ENCODE measurements at regions not wholly inside any gene's neighbourhood (a gene's known extent, or its start where the extent isn't known, plus 50 kb on each side); places are given as distances from the start of the nearest gene placed in this dataset.

DNA sequence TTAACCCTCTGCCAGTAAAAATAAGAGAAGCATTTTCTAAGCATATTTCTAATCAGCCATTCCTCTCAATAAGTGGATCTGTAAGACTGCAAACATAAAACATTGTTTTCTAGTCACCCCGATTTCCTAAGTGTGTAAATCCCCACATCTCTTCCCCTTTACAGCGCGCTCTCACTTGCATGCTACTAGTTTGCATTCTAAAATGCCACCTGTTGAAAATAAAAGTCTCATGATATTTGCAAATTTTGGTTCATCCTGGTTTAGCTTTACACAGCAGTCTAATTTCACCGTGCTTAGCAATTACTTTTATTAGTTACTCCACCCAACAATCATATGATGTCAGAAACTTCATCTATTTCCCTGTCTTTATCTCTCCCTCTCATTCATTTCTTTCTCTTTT lies 1230.7 kb upstream of the ZEB2 start:
- DNase-seq (ENCODE audit: low read depth) (no peak), FAIRE-seq (no peak)
- no peaks in the 10 kb centered on the region for H4K20me1 ChIP-seq (ENCODE audit: insufficient read depth, low read length)
- H3K27me3 ChIP-seq (ENCODE audit: insufficient read depth, low read length), result no peaks in the 10 kb centered on the region
- no peaks in the 10 kb centered on the region for H3K9me3 Mint-ChIP-seq (ENCODE audit: unreplicated experiment)
- H3K4me3 ChIP-seq (ENCODE audit: insufficient read depth, low read depth, low read length), result no peak overlapping the region
- no peak overlapping the region for H3K9ac ChIP-seq (ENCODE audit: low read length)
- no peak overlapping the region for H2AFZ ChIP-seq (ENCODE audit: low read depth, low read length)
- no peaks in the 10 kb centered on the region for H3K27me3 Mint-ChIP-seq (ENCODE audit: low read depth, unreplicated experiment)
- H3K27ac ChIP-seq (ENCODE audit: low read depth, low read length), result no peak overlapping the region
- no peaks in the 10 kb centered on the region for H3K36me3 Mint-ChIP-seq (ENCODE audit: low read depth, unreplicated experiment)
- no peaks in the 10 kb centered on the region for H3K79me2 ChIP-seq (ENCODE audit: insufficient read depth, low read length)
- no peaks in the 10 kb centered on the region for H3K36me3 ChIP-seq (ENCODE audit: insufficient read depth, low read length)
- no peak overlapping the region for H3K4me3 Mint-ChIP-seq (ENCODE audit: unreplicated experiment)
- TF ChIP-seq EZH2 (IDR thresholded peaks at IDR 0.05; ENCODE audit: insufficient read depth, low read length), result no peak
- TF ChIP-seq, protein P1, sequence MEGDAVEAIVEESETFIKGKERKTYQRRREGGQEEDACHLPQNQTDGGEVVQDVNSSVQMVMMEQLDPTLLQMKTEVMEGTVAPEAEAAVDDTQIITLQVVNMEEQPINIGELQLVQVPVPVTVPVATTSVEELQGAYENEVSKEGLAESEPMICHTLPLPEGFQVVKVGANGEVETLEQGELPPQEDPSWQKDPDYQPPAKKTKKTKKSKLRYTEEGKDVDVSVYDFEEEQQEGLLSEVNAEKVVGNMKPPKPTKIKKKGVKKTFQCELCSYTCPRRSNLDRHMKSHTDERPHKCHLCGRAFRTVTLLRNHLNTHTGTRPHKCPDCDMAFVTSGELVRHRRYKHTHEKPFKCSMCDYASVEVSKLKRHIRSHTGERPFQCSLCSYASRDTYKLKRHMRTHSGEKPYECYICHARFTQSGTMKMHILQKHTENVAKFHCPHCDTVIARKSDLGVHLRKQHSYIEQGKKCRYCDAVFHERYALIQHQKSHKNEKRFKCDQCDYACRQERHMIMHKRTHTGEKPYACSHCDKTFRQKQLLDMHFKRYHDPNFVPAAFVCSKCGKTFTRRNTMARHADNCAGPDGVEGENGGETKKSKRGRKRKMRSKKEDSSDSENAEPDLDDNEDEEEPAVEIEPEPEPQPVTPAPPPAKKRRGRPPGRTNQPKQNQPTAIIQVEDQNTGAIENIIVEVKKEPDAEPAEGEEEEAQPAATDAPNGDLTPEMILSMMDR (IDR thresholded peaks at IDR 0.05; ENCODE audit: insufficient read depth, low read depth, low read length), result no peak
- H3K4me1 Mint-ChIP-seq (ENCODE audit: low read depth, unreplicated experiment), result peaks cover 29% of the 10 kb centered on the region
- no peaks in the 10 kb centered on the region for H3K9me3 ChIP-seq (ENCODE audit: insufficient read depth, low read depth, low read length)
- peaks cover 18% of the 10 kb centered on the region for H3K4me1 ChIP-seq (ENCODE audit: insufficient read depth, low read length)
- no peak overlapping the region for H3K4me2 ChIP-seq (ENCODE audit: low read length)
- H3K27ac Mint-ChIP-seq (ENCODE audit: unreplicated experiment), result no peak overlapping the region

DNA sequence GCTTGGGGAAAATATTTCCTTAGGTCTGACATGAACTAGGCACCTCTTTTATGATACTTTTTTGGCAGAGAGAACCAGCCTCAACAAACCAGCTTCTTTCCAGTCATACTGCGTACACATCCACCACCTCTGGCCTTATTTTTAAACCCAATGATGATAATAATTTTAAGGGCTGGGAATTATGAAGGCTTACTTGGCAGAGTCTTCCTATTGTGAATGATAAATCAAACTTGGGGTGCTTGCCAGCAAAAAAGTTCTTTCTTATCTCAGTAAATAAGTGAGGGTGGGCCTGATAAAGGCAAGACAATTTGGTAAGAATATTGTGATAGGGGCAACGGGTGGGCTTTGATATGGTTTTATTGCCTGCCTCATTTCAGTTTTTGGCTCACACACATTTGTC lies 1230.2 kb upstream of the ZEB2 start:
- DNase-seq (ENCODE audit: low read depth) (no peak), FAIRE-seq (no peak)
- H3K36me3 ChIP-seq (ENCODE audit: insufficient read depth, low read length), result no peaks in the 10 kb centered on the region
- no peak overlapping the region for H3K27ac Mint-ChIP-seq (ENCODE audit: unreplicated experiment)
- no peak overlapping the region for H3K4me3 ChIP-seq (ENCODE audit: insufficient read depth, low read depth, low read length)
- H3K27me3 Mint-ChIP-seq (ENCODE audit: low read depth, unreplicated experiment), result no peaks in the 10 kb centered on the region
- H3K36me3 Mint-ChIP-seq (ENCODE audit: low read depth, unreplicated experiment), result no peaks in the 10 kb centered on the region
- no peaks in the 10 kb centered on the region for H3K9me3 ChIP-seq (ENCODE audit: insufficient read depth, low read depth, low read length)
- no peak overlapping the region for H2AFZ ChIP-seq (ENCODE audit: low read depth, low read length)
- H3K27me3 ChIP-seq (ENCODE audit: insufficient read depth, low read length), result no peaks in the 10 kb centered on the region
- H3K9me3 Mint-ChIP-seq (ENCODE audit: unreplicated experiment), result no peaks in the 10 kb centered on the region
- TF ChIP-seq EZH2 (IDR thresholded peaks at IDR 0.05; ENCODE audit: insufficient read depth, low read length), result no peak
- TF ChIP-seq, protein P1 (IDR thresholded peaks at IDR 0.05; ENCODE audit: insufficient read depth, low read depth, low read length), result no peak
- no peaks in the 10 kb centered on the region for H3K79me2 ChIP-seq (ENCODE audit: insufficient read depth, low read length)
- peaks cover 29% of the 10 kb centered on the region for H3K4me1 Mint-ChIP-seq (ENCODE audit: low read depth, unreplicated experiment)
- H3K4me1 ChIP-seq (ENCODE audit: insufficient read depth, low read length), result peaks cover 23% of the 10 kb centered on the region
- no peak overlapping the region for H3K9ac ChIP-seq (ENCODE audit: low read length)
- no peak overlapping the region for H3K4me2 ChIP-seq (ENCODE audit: low read length)
- no peak overlapping the region for H3K4me3 Mint-ChIP-seq (ENCODE audit: unreplicated experiment)
- no peak overlapping the region for H3K27ac ChIP-seq (ENCODE audit: low read depth, low read length)
- no peaks in the 10 kb centered on the region for H4K20me1 ChIP-seq (ENCODE audit: insufficient read depth, low read length)

GRCh38 chr2:145749556-145749955 lies 1229.6 kb upstream of the ZEB2 start:
- H3K4me3 ChIP-seq (ENCODE audit: insufficient read depth, low read depth, low read length), result no peak overlapping the region
- Mint-ChIP-seq H3K4me3 (ENCODE audit: unreplicated experiment) (no peak overlapping the region), H3K4me1 (ENCODE audit: low read depth, unreplicated experiment) (peaks cover 35% of the 10 kb centered on the region), H3K27me3 (ENCODE audit: low read depth, unreplicated experiment) (no peaks in the 10 kb centered on the region), H3K36me3 (ENCODE audit: low read depth, unreplicated experiment) (no peaks in the 10 kb centered on the region), H3K27ac (ENCODE audit: unreplicated experiment) (no peak overlapping the region), H3K9me3 (ENCODE audit: unreplicated experiment) (no peaks in the 10 kb centered on the region)
- FAIRE-seq (no peak), DNase-seq (ENCODE audit: low read depth) (no peak)
- no peak overlapping the region for H3K27ac ChIP-seq (ENCODE audit: low read depth, low read length)
- no peak overlapping the region for H3K4me2 ChIP-seq (ENCODE audit: low read length)
- no peaks in the 10 kb centered on the region for H3K36me3 ChIP-seq (ENCODE audit: insufficient read depth, low read length)
- no peaks in the 10 kb centered on the region for H3K9me3 ChIP-seq (ENCODE audit: insufficient read depth, low read depth, low read length)
- H2AFZ ChIP-seq (ENCODE audit: low read depth, low read length), result no peak overlapping the region
- no peak overlapping the region for H3K9ac ChIP-seq (ENCODE audit: low read length)
- peaks cover 28% of the 10 kb centered on the region for H3K4me1 ChIP-seq (ENCODE audit: insufficient read depth, low read length)
- TF ChIP-seq, protein P1 (IDR thresholded peaks at IDR 0.05; ENCODE audit: insufficient read depth, low read depth, low read length), result no peak
- TF ChIP-seq EZH2 (IDR thresholded peaks at IDR 0.05; ENCODE audit: insufficient read depth, low read length), result no peak
- H3K79me2 ChIP-seq (ENCODE audit: insufficient read depth, low read length), result no peaks in the 10 kb centered on the region
- no peaks in the 10 kb centered on the region for H4K20me1 ChIP-seq (ENCODE audit: insufficient read depth, low read length)
- no peaks in the 10 kb centered on the region for H3K27me3 ChIP-seq (ENCODE audit: insufficient read depth, low read length)

Data from astrocyte (in vitro differentiated cells and primary cell).